Tibial artery (tissue), 4 donors: ENCODE measurements at regions not wholly inside any gene's neighbourhood (a gene's known extent, or its start where the extent isn't known, plus 50 kb on each side); places are given as distances from the start of the nearest gene placed in this dataset.
A peak's percentile ranks its signal among the peaks of the same experiment; 100 is the strongest.

Experiments
- DNase-seq, 2 donors: peaks; one replicate each; pipeline ENCODE4 v3.0.0-alpha.2; 2019
- H3K27ac ChIP-seq, 2 donors: fragments of 200-600 bp; sonication (generic) in 1 of 2; 1 replicate in 1 of 2; 2 replicates in 1 of 2; pipeline ENCODE4 v1.5.1; 2018 to 2019; ENCODE audit warnings: mild to moderate bottlenecking in 1 of 2
- H3K27me3 ChIP-seq, 2 donors: fragments of 200-600 bp; sonication (generic) in 1 of 2; one replicate each; pipeline versions ENCODE4 v1.5.1 to v1.6.0; 2016 to 2019
- H3K36me3 ChIP-seq, 3 donors: fragments of 200-600 bp; sonication (generic) in 2 of 3; one replicate each; pipeline ENCODE4 v1.5.1; 2016 to 2019; ENCODE audit warnings: mild to moderate bottlenecking in 2 of 3
- H3K4me1 ChIP-seq, 4 donors: fragments of 200-600 bp; sonication (generic) in 2 of 4; 1 replicate in 3 of 4; 2 replicates in 1 of 4; pipeline ENCODE4 v1.5.1; 2016 to 2019
- H3K4me3 ChIP-seq, 2 donors: fragments of 200-600 bp; sonication (generic) in 1 of 2; 1 replicate in 1 of 2; 2 replicates in 1 of 2; pipeline ENCODE4 v1.5.1; 2018 to 2019; ENCODE audit warnings: mild to moderate bottlenecking in 2 of 2
- H3K9me3 ChIP-seq, 3 donors: fragments of 200-600 bp; sonication (generic) in 1 of 3; one replicate each; pipeline ENCODE4 v1.5.1; 2016 to 2019
- intact Hi-C: fragments of 100-400 bp; cut with DNase I; formaldehyde crosslinking; loops from one replicate; pipeline ENCODE4 v1.15.0; 2023; ENCODE audit warnings: low total_unique reads
- TF ChIP-seq, protein P1 (sequence below), 2 experiments: fragments of 200-600 bp in 1 of 2; fragments of 450-650 bp in 1 of 2; IDR thresholded peaks; one replicate each; pipeline ENCODE4 v1.5.1; 2017 to 2019; ENCODE audit warnings: antibody characterized with exemption in 2 of 2, mild to moderate bottlenecking in 1 of 2, moderate library complexity in 1 of 2

DNA sequence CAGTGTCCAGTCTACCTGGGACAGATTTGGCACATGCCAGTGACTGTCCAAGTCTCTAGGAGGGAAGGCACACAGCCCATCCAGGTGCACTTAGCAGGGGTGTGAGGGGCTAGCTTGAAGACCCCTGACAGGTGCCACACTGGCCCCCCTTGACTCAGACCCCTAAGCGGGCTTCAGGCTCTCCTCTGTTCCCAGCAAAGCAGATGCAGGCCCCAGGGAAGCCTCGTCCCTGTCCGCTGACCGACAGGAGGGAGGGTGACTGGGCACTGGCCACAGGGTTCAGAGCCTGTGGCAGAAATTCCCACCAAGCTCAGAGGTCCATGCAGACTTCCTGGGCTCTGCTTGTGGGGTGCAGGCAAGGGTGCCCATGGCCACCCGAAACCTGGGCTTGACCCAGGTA lies 239.8 kb upstream of the MYT1L start:
- TF ChIP-seq, protein P1, sequence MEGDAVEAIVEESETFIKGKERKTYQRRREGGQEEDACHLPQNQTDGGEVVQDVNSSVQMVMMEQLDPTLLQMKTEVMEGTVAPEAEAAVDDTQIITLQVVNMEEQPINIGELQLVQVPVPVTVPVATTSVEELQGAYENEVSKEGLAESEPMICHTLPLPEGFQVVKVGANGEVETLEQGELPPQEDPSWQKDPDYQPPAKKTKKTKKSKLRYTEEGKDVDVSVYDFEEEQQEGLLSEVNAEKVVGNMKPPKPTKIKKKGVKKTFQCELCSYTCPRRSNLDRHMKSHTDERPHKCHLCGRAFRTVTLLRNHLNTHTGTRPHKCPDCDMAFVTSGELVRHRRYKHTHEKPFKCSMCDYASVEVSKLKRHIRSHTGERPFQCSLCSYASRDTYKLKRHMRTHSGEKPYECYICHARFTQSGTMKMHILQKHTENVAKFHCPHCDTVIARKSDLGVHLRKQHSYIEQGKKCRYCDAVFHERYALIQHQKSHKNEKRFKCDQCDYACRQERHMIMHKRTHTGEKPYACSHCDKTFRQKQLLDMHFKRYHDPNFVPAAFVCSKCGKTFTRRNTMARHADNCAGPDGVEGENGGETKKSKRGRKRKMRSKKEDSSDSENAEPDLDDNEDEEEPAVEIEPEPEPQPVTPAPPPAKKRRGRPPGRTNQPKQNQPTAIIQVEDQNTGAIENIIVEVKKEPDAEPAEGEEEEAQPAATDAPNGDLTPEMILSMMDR (IDR thresholded peaks at IDR 0.05) = no peak
- H3K27me3 ChIP-seq = peaks cover 0 to 14% of the 10 kb centered on the region in 2 donors
- no peaks in the 10 kb centered on the region for H3K4me1 ChIP-seq
- no peak overlapping the region for H3K4me3 ChIP-seq
- H3K27ac ChIP-seq = no peak overlapping the region
- peak in 1 of 2 donors; percentile 52 for DNase-seq
- intact Hi-C loops = no loop called here
- H3K36me3 ChIP-seq = no peaks in the 10 kb centered on the region
- no peaks in the 10 kb centered on the region for H3K9me3 ChIP-seq

DNA sequence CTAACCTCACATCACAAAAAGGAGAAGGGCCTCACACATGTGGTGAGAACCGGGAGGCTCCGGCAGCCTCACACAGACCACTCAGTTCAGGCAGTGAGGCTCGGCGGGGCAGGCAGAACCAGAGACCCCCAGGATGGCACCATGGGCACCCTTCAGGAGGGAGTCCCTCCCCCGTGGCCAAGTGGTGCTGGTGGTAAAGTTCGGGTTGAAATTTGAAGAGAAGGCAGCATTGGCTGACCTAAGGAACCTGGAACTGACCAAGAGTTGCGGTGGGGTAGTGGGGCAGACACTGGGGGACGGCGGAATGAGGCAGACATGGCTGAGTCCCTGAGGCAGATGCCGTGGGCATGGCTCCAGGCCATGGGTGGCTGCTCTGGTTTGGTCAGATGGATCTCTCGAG lies 239.3 kb upstream of the MYT1L start:
- H3K4me3 ChIP-seq = no peak overlapping the region
- no peaks in the 10 kb centered on the region for H3K9me3 ChIP-seq
- H3K4me1 ChIP-seq = no peaks in the 10 kb centered on the region
- H3K36me3 ChIP-seq = no peaks in the 10 kb centered on the region
- H3K27ac ChIP-seq = no peak overlapping the region
- TF ChIP-seq, protein P1 (IDR thresholded peaks at IDR 0.05) = no peak
- peak in 1 of 2 donors; percentile 43 for DNase-seq
- intact Hi-C loops = no loop called here
- H3K27me3 ChIP-seq = peaks cover 0 to 14% of the 10 kb centered on the region in 2 donors

DNA sequence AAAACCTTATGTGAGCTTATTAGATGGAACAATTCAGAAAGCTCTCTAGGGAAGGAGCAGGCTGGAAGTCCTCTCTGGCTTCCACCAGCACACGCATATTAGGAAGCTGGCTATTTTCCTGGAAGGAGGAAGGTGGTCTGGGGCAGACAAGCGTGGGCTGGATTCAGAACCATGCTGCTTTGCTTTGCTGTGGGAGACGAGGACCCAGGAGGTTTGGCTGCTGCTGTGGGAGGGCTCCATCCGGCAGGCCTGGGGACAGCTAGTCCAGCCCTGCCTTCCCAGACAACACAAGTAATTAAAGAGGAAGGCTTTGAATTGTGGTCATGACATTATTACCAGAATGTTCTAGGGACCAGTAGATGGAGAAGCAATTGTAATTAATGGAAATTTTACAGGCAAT lies 238.8 kb upstream of the MYT1L start:
- DNase-seq = no peak
- no peaks in the 10 kb centered on the region for H3K9me3 ChIP-seq

DNA sequence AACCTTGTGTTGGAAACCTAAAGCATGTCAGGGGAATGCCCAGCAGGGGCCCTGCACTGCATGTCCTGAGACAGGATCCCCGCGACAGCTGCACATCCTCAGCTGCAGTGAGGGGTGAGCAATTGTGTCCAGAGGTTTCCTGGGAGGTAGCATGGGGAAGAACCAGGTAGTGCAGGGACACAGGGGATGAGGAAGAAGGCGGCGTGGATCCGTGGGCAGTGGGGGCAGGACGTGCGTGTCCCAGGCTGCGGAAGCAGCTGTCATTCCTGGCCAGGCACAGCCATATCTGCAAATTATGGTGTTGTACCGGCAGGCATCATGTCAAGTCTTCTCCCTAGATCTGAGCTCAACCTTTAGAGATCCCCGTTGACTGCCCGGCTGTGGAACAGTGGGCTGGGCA lies 238.2 kb upstream of the MYT1L start:
- Histone ChIP-seq H3K4me1 (no peaks in the 10 kb centered on the region), H3K27me3 (peaks cover 0 to 9% of the 10 kb centered on the region in 2 donors), H3K36me3 (no peaks in the 10 kb centered on the region), H3K4me3 (no peak overlapping the region), H3K9me3 (no peaks in the 10 kb centered on the region), H3K27ac (no peak overlapping the region)
- no peak for DNase-seq
- TF ChIP-seq, protein P1 (IDR thresholded peaks at IDR 0.05) = no peak
- intact Hi-C loops = no loop called here

More for the DNA sequence above, 238.8 kb upstream of the MYT1L start:
- Histone ChIP-seq H3K27ac (no peak overlapping the region), H3K4me1 (no peaks in the 10 kb centered on the region), H3K4me3 (no peak overlapping the region), H3K27me3 (peaks cover 0 to 14% of the 10 kb centered on the region in 2 donors), H3K36me3 (no peaks in the 10 kb centered on the region)
- intact Hi-C loops = no loop called here
- TF ChIP-seq, protein P1 (IDR thresholded peaks at IDR 0.05) = no peak

DNA sequence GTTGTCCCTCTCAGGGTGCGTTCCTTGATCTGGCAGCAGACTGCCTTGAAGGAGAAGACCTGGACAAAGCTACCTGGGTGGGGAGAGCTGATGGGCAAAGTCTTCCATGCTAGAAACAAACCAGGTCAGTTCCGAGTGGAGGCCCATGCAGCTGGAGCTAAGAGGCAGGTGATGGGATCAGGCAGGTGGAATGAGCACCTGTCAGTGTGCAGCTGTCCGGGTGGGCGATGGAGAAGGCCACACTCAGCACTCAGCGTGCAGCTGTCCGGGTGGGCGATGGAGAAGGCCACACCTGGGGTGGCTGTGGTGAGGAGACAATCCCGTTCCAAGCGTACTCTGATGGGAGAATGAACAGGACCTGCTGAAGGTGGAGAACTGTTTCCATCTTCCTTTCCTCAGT lies 237.3 kb upstream of the MYT1L start:
- peaks cover 0 to 8% of the 10 kb centered on the region in 2 donors for H3K27me3 ChIP-seq
- no peaks in the 10 kb centered on the region for H3K4me1 ChIP-seq
- H3K36me3 ChIP-seq = no peaks in the 10 kb centered on the region
- no peak overlapping the region for H3K4me3 ChIP-seq
- H3K27ac ChIP-seq = no peak overlapping the region
- no peaks in the 10 kb centered on the region for H3K9me3 ChIP-seq
- no peak for DNase-seq
- intact Hi-C loops = no loop called here
- TF ChIP-seq, protein P1 (IDR thresholded peaks at IDR 0.05) = no peak

DNA sequence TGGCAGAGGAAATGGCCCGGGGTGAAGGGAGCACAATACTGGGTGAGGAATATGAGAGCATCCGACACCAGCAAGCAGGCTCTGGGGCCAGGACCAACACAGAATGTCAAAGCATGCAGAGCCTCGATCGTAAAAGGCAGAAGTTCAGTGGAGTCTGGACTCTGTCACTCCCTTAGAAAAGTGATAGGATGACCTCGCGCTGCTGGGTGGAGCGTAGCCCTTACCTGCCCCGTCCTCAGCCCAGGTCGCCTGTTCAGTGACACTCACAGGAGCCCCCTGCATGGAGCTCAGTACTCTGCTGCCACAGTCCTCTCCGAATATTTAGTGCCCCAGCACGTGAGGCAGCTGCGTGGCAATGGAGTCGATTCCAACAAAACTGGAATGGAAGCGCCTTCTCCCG lies 236.7 kb upstream of the MYT1L start:
- TF ChIP-seq, protein P1 (IDR thresholded peaks at IDR 0.05) = no peak
- peaks cover 0 to 8% of the 10 kb centered on the region in 2 donors for H3K27me3 ChIP-seq
- H3K4me1 ChIP-seq = no peaks in the 10 kb centered on the region
- DNase-seq = no peak
- no peaks in the 10 kb centered on the region for H3K36me3 ChIP-seq
- H3K4me3 ChIP-seq = no peak overlapping the region
- intact Hi-C loops = no loop called here
- no peak overlapping the region for H3K27ac ChIP-seq
- H3K9me3 ChIP-seq = no peaks in the 10 kb centered on the region
